CD4-positive, alpha-beta memory T cell (primary cell): ENCODE measurements at regions not wholly inside any gene's neighbourhood (a gene's known extent, or its start where the extent isn't known, plus 50 kb on each side); places are given as distances from the start of the nearest gene placed in this dataset.
A peak's percentile ranks its signal among the peaks of the same experiment; 100 is the strongest.
"Not testable (repeated sequence)": the region's sequence is repeated elsewhere in the genome, so short reads cannot be mapped to it uniquely, and the experiment has no call there.

Experiments used
- CTCF ChIA-PET: fragments of 350-600 bp; sonication (Branson Sonifier 250); formaldehyde crosslinking; loops from one replicate; lab custom pipeline; 2021; ENCODE audit warnings: inconsistent platforms; ENCODE audit not compliant: partially characterized antibody; lab: Charles Lee
- POLR2A ChIA-PET: fragments of 350-600 bp; sonication (Branson Sonifier 250); formaldehyde crosslinking; loops from one replicate; lab custom pipeline; 2021; ENCODE audit not compliant: partially characterized antibody; lab: Charles Lee
- DNase-seq, 5 donors: peaks; one replicate each; pipeline versions ENCODE4 v3.0.0 to v3.0.0-alpha.2; 2020 to 2022; ENCODE audit warnings: mixed read lengths in 1 of 5
- H3K27ac ChIP-seq: one replicate; pipeline ENCODE4 v1.7.0; 2013; ENCODE audit warnings: low read depth, low read length
- H3K27me3 ChIP-seq: 2 replicates; pipeline ENCODE4 v1.7.0; 2013; ENCODE audit warnings: mild to moderate bottlenecking, low read length, moderate library complexity; ENCODE audit not compliant: insufficient read depth
- H3K36me3 ChIP-seq: 2 replicates; pipeline ENCODE4 v1.7.0; 2013; ENCODE audit warnings: mild to moderate bottlenecking, low read length, moderate library complexity; ENCODE audit not compliant: insufficient read depth
- H3K4me1 ChIP-seq: 2 replicates; pipeline ENCODE4 v1.7.0; 2013; ENCODE audit warnings: mild to moderate bottlenecking, low read length, moderate library complexity; ENCODE audit not compliant: insufficient read depth
- H3K4me3 ChIP-seq, 2 donors: one replicate each; pipeline ENCODE4 v1.7.0; 2013; ENCODE audit warnings: low read length in 2 of 2, mild to moderate bottlenecking in 1 of 2
- H3K9me3 ChIP-seq, 2 donors: one replicate each; pipeline ENCODE4 v1.7.0; 2013; ENCODE audit warnings: low read length in 2 of 2, control low read depth in 1 of 2; ENCODE audit not compliant: control insufficient read depth in 1 of 2
- H3K27ac Mint-ChIP-seq, 7 donors: one replicate each; pipeline ENCODE4 v1.8.0; 2020 to 2021; ENCODE audit warnings: mixed read lengths in 7 of 7, mild to moderate bottlenecking in 6 of 7, inconsistent platforms in 3 of 7, moderate library complexity in 3 of 7
- H3K27me3 Mint-ChIP-seq, 2 donors: one replicate each; pipeline ENCODE4 v1.8.0; 2020 to 2021; ENCODE audit warnings: mixed read lengths in 2 of 2
- H3K36me3 Mint-ChIP-seq, 2 donors: one replicate each; pipeline ENCODE4 v1.8.0; 2020 to 2021; ENCODE audit warnings: mixed read lengths in 2 of 2, inconsistent platforms in 1 of 2, mild to moderate bottlenecking in 1 of 2
- H3K4me1 Mint-ChIP-seq, 4 donors: one replicate each; pipeline ENCODE4 v1.8.0; 2020 to 2021; ENCODE audit warnings: mixed read lengths in 4 of 4, mild to moderate bottlenecking in 1 of 4
- H3K4me3 Mint-ChIP-seq, 8 donors: one replicate each; pipeline ENCODE4 v1.8.0; 2020 to 2021; ENCODE audit warnings: mixed read lengths in 8 of 8, mild to moderate bottlenecking in 7 of 8, moderate library complexity in 6 of 8, inconsistent platforms in 3 of 8
- H3K9me3 Mint-ChIP-seq, 8 donors: one replicate each; pipeline ENCODE4 v1.8.0; 2020 to 2021; ENCODE audit warnings: mixed read lengths in 8 of 8, mild to moderate bottlenecking in 5 of 8, inconsistent platforms in 3 of 8, moderate library complexity in 1 of 8
- intact Hi-C: fragments of 100-400 bp; cut with micrococcal nuclease; formaldehyde crosslinking; loops from one replicate; pipeline ENCODE4 v1.15.1; 2023

DNA sequence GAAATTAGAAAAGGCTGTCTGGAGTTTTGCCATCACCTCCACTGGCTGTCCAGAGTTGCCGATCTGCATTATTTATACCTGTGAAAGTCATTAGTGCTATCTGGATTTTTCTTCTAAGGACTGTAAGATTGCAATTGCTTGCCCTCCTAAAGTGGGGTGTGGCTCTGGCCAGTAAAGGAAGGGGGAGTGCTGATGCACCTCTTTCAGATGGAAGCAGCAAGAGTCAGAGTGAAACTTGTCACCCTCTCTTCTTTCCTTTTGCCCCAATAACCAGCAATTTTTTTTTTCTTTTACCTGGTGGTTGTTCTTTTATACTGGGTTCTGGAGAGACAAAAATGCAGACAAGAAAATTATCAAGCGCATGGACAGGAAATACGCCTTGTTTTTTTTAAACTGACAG lies 527.4 kb upstream of the NRP1 start:
- Mint-ChIP-seq H3K4me1 (peaks cover 0 to 3% (median 0%) of the 10 kb centered on the region in 4 donors), H3K9me3 (no peaks in the 10 kb centered on the region), H3K27ac (no peak overlapping the region), H3K27me3 (peaks cover 4% of the 10 kb centered on the region in 2 donors), H3K4me3 (no peak overlapping the region), H3K36me3 (no peaks in the 10 kb centered on the region)
- intact Hi-C loops: no loop called here
- POLR2A ChIA-PET: no interaction called here
- Histone ChIP-seq H3K27ac (no peak overlapping the region), H3K36me3 (no peaks in the 10 kb centered on the region), H3K4me3 (no peak overlapping the region), H3K9me3 (no peaks in the 10 kb centered on the region), H3K27me3 (no peaks in the 10 kb centered on the region), H3K4me1 (no peaks in the 10 kb centered on the region)
- CTCF ChIA-PET: no interaction called here
- DNase-seq: no peak

DNA sequence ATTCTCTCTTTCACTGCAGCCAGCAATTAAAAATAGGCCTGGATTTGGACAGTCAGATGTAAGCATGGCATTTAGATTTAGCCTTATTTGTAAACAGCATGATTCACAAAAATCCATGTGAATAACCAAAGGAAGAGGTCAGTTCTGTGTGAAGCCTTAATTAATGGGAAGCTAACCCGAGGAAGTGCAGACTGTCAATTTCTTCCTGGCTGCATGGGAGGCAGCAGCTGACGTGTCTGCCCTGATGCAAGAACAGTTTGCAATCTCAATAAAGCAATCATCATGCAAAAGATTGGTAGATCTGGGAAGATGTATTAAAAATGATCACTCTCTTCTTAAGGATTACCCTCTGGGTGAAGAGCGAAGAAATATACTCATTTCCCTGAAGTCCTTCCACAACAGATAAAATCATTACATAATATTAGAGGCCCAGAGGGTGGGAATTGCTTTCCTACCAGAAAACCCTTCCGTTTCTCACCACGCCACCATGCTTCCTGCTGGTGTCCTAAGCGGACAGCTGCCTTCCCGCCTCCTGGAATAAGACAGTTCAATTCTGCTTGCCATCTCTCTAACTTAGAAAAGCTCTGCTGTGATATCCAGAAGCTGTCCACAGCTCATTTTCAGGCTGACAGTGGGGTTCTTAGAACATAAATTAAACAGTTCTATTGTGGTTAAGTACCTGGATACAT lies 526.7 kb upstream of the NRP1 start:
- H3K9me3 Mint-ChIP-seq: no peaks in the 10 kb centered on the region
- H3K4me3 Mint-ChIP-seq: no peak overlapping the region
- no peak overlapping the region for H3K27ac ChIP-seq
- peaks cover 4% of the 10 kb centered on the region in 2 donors for H3K27me3 Mint-ChIP-seq
- ChIA-PET POLR2A (no interaction called here), CTCF (no interaction called here)
- no peaks in the 10 kb centered on the region for H3K4me1 ChIP-seq
- DNase-seq: no peak
- no peaks in the 10 kb centered on the region for H3K36me3 ChIP-seq
- intact Hi-C loops: no loop called here
- peaks cover 0 to 3% (median 0%) of the 10 kb centered on the region in 4 donors for H3K4me1 Mint-ChIP-seq
- no peak overlapping the region for H3K4me3 ChIP-seq
- H3K27me3 ChIP-seq: no peaks in the 10 kb centered on the region
- H3K36me3 Mint-ChIP-seq: no peaks in the 10 kb centered on the region
- H3K9me3 ChIP-seq: no peaks in the 10 kb centered on the region
- no peak overlapping the region for H3K27ac Mint-ChIP-seq

DNA sequence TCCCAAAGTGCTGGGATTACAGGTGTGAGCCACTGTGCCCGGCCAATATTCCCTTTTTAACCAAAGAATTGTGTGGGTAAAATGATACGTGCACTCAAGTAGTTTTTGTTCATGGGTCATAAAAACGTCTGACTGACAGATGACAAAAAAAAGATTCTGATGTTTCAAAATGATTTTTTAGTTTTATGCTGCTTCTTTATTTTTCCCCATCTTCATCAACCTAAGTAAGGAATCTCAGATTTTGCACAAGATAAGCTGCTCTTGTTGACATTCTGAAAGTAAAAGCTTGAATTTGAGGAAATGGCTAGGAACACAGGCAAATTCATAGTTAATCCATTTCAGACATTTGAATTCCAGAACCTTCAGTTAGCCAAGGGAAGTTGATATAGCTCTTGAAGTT lies 526.1 kb upstream of the NRP1 start:
- ChIA-PET CTCF (no interaction called here), POLR2A (no interaction called here)

DNA sequence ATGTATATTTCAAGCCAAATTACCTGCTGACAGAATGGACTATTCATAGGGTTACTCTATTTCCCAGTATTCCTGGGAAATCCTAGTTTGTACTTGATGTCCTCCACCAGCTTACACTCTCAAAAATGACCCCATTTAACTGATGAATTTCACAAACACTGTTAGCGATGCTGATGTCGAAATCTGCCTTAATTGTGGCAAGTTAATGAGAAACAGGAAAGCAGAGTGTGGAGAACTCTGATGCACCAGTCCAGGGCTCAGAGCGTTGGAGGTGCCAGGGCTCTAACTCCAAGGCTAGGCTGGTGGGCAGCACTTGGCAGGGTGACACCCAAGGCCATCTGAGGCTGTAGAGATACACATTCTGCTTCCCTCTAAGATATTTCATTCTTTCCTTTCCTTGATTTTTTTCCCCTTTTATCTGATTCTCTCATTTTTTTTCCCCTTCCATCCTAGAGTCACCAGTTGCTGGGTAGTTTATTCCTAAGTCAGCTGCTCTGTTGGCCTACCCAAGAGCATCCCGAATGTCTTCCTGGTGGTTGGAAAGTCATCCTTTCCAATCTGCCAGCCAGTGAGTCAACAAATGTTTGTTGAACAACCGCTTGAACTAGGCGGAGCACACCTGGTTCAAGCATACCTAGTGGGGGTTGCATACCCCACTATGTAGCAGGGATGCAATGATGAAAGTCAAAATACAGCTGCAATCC lies 525.0 kb upstream of the NRP1 start:
- CTCF ChIA-PET: no interaction called here
- Histone ChIP-seq H3K27ac (no peak overlapping the region), H3K4me1 (no peaks in the 10 kb centered on the region), H3K27me3 (no peaks in the 10 kb centered on the region), H3K4me3 (no peak overlapping the region), H3K9me3 (no peaks in the 10 kb centered on the region), H3K36me3 (no peaks in the 10 kb centered on the region)
- no peaks in the 10 kb centered on the region for H3K36me3 Mint-ChIP-seq
- H3K9me3 Mint-ChIP-seq: no peaks in the 10 kb centered on the region
- POLR2A ChIA-PET: no interaction called here
- H3K27ac Mint-ChIP-seq: no peak overlapping the region
- H3K27me3 Mint-ChIP-seq: peaks cover 0 to 1% of the 10 kb centered on the region in 2 donors
- DNase-seq: no peak
- peaks cover 0 to 3% (median 0%) of the 10 kb centered on the region in 4 donors for H3K4me1 Mint-ChIP-seq
- intact Hi-C loops: no loop called here
- no peak overlapping the region for H3K4me3 Mint-ChIP-seq

More for the DNA sequence above, 526.1 kb upstream of the NRP1 start:
- Histone ChIP-seq H3K27ac (no peak overlapping the region), H3K27me3 (no peaks in the 10 kb centered on the region), H3K4me1 (no peaks in the 10 kb centered on the region), H3K4me3 (no peak overlapping the region), H3K36me3 (no peaks in the 10 kb centered on the region), H3K9me3 (no peaks in the 10 kb centered on the region)
- intact Hi-C loops: no loop called here
- no peak for DNase-seq
- peaks cover 0 to 3% (median 0%) of the 10 kb centered on the region in 4 donors for H3K4me1 Mint-ChIP-seq
- no peak overlapping the region for H3K27ac Mint-ChIP-seq
- H3K36me3 Mint-ChIP-seq: no peaks in the 10 kb centered on the region
- no peaks in the 10 kb centered on the region for H3K9me3 Mint-ChIP-seq
- peaks cover 1% of the 10 kb centered on the region in 2 donors for H3K27me3 Mint-ChIP-seq
- H3K4me3 Mint-ChIP-seq: no peak overlapping the region

DNA sequence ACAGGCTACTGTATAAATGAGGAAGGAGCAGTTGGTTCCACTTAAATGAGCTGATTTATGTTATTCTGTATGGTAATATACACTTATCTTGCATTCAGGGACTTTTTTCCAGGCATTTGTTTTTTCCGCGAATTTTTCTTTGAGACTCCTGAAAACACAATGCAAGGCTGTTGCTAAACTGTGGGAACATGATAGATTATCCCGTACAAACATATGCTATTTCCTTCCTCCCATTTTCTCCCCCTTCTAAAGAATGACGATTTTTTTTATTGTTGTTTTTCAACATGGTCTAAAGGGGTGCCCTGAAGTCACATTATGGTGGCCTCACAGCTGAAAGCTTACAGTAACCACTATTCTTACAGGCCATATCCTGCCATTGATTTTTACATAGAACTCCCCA lies 523.9 kb upstream of the NRP1 start:
- intact Hi-C loops: no loop called here
- no peak overlapping the region for H3K27ac Mint-ChIP-seq
- DNase-seq: no peak
- H3K4me1 Mint-ChIP-seq: peaks cover 0 to 3% (median 0%) of the 10 kb centered on the region in 4 donors
- H3K9me3 Mint-ChIP-seq: no peaks in the 10 kb centered on the region
- H3K36me3 Mint-ChIP-seq: no peaks in the 10 kb centered on the region
- no peaks in the 10 kb centered on the region for H3K27me3 ChIP-seq
- H3K4me3 Mint-ChIP-seq: no peak overlapping the region
- no peaks in the 10 kb centered on the region for H3K27me3 Mint-ChIP-seq
- no peak overlapping the region for H3K27ac ChIP-seq
- no peaks in the 10 kb centered on the region for H3K4me1 ChIP-seq
- H3K36me3 ChIP-seq: no peaks in the 10 kb centered on the region
- no peak overlapping the region for H3K4me3 ChIP-seq
- CTCF ChIA-PET: no interaction called here
- POLR2A ChIA-PET: no interaction called here
- H3K9me3 ChIP-seq: no peaks in the 10 kb centered on the region

DNA sequence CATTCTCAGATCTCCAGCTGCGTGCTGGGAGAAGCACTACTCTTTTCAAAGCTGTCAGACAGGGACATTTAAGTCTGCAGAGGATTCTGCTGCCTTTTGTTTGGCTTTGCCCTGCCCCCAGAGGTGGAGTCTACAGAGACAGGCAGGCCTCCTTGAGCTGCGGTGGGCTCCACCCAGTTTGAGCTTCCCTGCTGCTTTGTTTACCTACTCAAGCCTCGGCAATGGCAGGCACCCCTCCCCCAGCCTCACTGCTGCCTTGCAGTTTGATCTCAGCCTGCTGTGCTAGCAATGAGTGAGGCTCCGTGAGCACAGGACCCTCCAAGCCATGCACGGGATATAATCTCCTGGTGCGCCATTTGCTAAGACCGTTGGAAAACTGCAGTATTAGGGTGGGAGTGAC lies 518.8 kb upstream of the NRP1 start:
- H3K36me3 ChIP-seq, H3K36me3 Mint-ChIP-seq, H3K27me3 ChIP-seq, DNase-seq, H3K4me1 Mint-ChIP-seq, POLR2A ChIA-PET, H3K27ac ChIP-seq, CTCF ChIA-PET, H3K27me3 Mint-ChIP-seq, H3K4me1 ChIP-seq, intact Hi-C loops, H3K4me3 Mint-ChIP-seq, H3K9me3 ChIP-seq, H3K9me3 Mint-ChIP-seq, H3K4me3 ChIP-seq, H3K27ac Mint-ChIP-seq: not testable (repeated sequence)

DNA sequence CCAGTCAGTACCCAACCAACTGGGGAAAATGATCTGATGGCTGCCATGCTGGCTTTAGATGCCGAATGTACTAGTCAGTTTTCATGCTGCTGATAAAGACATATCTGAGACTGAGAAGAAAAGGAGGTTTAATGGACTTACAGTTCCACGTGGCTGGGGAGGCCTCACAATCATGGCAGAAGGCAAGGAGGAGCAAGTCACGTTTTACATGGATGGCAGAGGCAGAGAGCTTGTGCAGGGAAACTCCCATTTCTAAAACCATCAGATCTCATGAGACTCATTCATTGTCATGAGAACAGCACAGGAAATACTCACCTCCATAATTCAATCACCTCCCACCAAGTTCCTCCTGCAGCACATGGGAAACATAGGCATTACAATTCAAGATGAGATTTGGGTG lies 508.9 kb upstream of the NRP1 start:
- Mint-ChIP-seq H3K27ac (peak overlapping the region in 1 of 7 donors; percentile 65), H3K4me3 (no peak overlapping the region), H3K9me3 (peaks cover 2 to 15% (median 11%) of the 10 kb centered on the region in 8 donors), H3K27me3 (peaks cover 0 to 5% of the 10 kb centered on the region in 2 donors), H3K4me1 (peaks cover 0 to 4% (median under 1%) of the 10 kb centered on the region in 4 donors), H3K36me3 (no peaks in the 10 kb centered on the region)
- no peaks in the 10 kb centered on the region for H3K9me3 ChIP-seq
- H3K27ac ChIP-seq: no peak overlapping the region
- intact Hi-C loops: no loop called here
- H3K27me3 ChIP-seq: no peaks in the 10 kb centered on the region
- H3K4me3 ChIP-seq: no peak overlapping the region
- DNase-seq: no peak
- ChIA-PET POLR2A (no interaction called here), CTCF (no interaction called here)
- no peaks in the 10 kb centered on the region for H3K36me3 ChIP-seq
- H3K4me1 ChIP-seq: no peaks in the 10 kb centered on the region
